Right lobe of liver (tissue), 6 donors: ENCODE measurements at regions not wholly inside any gene's neighbourhood (a gene's known extent, or its start where the extent isn't known, plus 50 kb on each side); places are given as distances from the start of the nearest gene placed in this dataset.

ENCODE experiments used
- ATAC-seq, 4 donors: fragments of 200-7000 bp; cut with Tn5 transposase; one replicate each; pipeline ENCODE4 v1.9.1; 2020; ENCODE audit warnings: mild to moderate bottlenecking in 4 of 4, moderate library complexity in 4 of 4
- DNase-seq, 3 donors: peaks; one replicate each; pipeline ENCODE4 v3.0.0-alpha.2; 2020
- H3K27ac ChIP-seq, 3 donors: fragments of 200-600 bp; one replicate each; pipeline ENCODE4 v1.8.0; 2022
- H3K27me3 ChIP-seq, 2 donors: fragments of 200-600 bp; one replicate each; pipeline ENCODE4 v1.8.0; 2022
- H3K36me3 ChIP-seq, 4 donors: fragments of 200-600 bp; sonication (generic) in 1 of 4; one replicate each; pipeline versions ENCODE4 v1.5.1 to v1.8.0; 2017 to 2022; ENCODE audit warnings: control low read depth in 1 of 4
- H3K4me1 ChIP-seq, 4 donors: fragments of 200-600 bp; sonication (generic) in 1 of 4; one replicate each; pipeline versions ENCODE4 v1.5.1 to v1.8.0; 2017 to 2022; ENCODE audit warnings: control low read depth in 1 of 4
- H3K4me3 ChIP-seq, 3 donors: fragments of 200-600 bp; one replicate each; pipeline ENCODE4 v1.8.0; 2022
- H3K9me3 ChIP-seq, 4 donors: fragments of 200-600 bp; sonication (generic) in 1 of 4; one replicate each; pipeline versions ENCODE4 v1.5.1 to v1.8.0; 2017 to 2022; ENCODE audit warnings: control low read depth in 1 of 4
- POLR2A ChIP-seq: fragments of 450-650 bp; IDR thresholded peaks from one replicate; pipeline ENCODE4 v1.6.1; 2017; ENCODE audit warnings: antibody characterized with exemption, mild to moderate bottlenecking
- WGBS: methylation state at CpG from one replicate; pipeline ENCODE4 v1.1.6; 2018; ENCODE audit warnings: low coverage, low lambda C conversion rate; ENCODE audit not compliant: insufficient coverage; ENCODE audit errors: missing lambda C conversion rate; 5-methylcytosine and 5-hydroxymethylcytosine counted together
- intact Hi-C, 2 donors: fragments of 100-400 bp; cut with DNase I; formaldehyde crosslinking; loops; one replicate each; pipeline versions ENCODE4 v1.11.2 to v1.14.1; 2022
- TF ChIP-seq, protein P1 (sequence below), 4 donors: fragments of 200-600 bp in 3 of 4; fragments of 450-650 bp in 1 of 4; IDR thresholded peaks; one replicate each; pipeline versions ENCODE4 v1.5.1 to v1.8.0; 2016 to 2022; ENCODE audit warnings: antibody characterized with exemption in 4 of 4, mild to moderate bottlenecking in 2 of 4
- donor health status: DM: no; HTN: yes; CAD: no.
- donor health status: DM: no; HTN: no; CAD: no.
- donor health status: DM: no; HTN: no; CAD: no.
- donor health status: DM: no; HTN: yes; CAD: no.
- donor health status: DM: no; HTN: yes; CAD: no.

DNA sequence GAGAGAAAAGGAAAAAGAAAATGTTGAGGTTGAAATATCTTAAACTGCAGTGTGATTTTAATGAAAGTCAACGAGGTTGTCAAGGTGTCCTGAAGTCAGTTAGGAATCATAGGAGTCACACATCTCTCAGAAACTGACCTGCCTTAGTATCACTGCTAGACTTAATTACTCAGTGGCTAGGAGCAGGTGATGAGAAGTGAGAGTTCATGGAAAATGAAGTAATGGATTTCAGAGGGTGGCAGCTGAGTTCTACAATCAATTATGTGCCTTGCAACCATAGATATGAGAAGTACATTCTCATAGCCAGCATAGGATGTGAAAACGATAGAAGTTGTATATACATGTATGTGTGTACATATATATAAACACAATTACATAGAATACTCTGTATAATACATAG, 1269.7 kb downstream of the FSTL5 start:
- Histone ChIP-seq H3K9me3 (no peaks in the 10 kb centered on the region), H3K27ac (no peak overlapping the region), H3K36me3 (no peaks in the 10 kb centered on the region), H3K27me3 (no peaks in the 10 kb centered on the region), H3K4me3 (no peak overlapping the region), H3K4me1 (no peaks in the 10 kb centered on the region)
- TF ChIP-seq POLR2A: no peak
- ATAC-seq (no peak), DNase-seq (no peak)
- intact Hi-C loops: no loop called here
- 41% methylated on average over 2 of the region's 2 CpGs for WGBS

DNA sequence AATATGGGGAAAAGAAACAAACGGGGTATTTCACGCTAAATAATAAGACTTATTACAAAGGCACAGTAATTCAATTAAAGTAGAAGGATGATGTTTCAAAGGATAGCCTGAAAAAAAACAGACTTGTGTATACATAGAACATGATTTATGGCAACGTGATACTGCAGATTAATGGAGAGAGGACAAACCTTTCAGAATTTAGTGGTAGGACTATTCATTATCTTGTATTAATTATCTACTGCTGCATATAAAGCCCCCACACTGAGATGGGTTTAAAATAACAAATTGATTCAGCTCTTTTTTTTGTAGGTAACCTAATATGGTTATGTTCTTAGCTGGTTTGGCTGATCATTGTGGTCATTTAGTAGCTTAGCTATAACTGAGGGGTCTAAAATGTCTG, 1269.0 kb downstream of the FSTL5 start:
- no peak overlapping the region for H3K27ac ChIP-seq
- DNase-seq: no peak
- no peaks in the 10 kb centered on the region for H3K9me3 ChIP-seq
- TF ChIP-seq, protein P1, sequence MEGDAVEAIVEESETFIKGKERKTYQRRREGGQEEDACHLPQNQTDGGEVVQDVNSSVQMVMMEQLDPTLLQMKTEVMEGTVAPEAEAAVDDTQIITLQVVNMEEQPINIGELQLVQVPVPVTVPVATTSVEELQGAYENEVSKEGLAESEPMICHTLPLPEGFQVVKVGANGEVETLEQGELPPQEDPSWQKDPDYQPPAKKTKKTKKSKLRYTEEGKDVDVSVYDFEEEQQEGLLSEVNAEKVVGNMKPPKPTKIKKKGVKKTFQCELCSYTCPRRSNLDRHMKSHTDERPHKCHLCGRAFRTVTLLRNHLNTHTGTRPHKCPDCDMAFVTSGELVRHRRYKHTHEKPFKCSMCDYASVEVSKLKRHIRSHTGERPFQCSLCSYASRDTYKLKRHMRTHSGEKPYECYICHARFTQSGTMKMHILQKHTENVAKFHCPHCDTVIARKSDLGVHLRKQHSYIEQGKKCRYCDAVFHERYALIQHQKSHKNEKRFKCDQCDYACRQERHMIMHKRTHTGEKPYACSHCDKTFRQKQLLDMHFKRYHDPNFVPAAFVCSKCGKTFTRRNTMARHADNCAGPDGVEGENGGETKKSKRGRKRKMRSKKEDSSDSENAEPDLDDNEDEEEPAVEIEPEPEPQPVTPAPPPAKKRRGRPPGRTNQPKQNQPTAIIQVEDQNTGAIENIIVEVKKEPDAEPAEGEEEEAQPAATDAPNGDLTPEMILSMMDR (IDR thresholded peaks at IDR 0.05): no peak
- TF ChIP-seq POLR2A: no peak
- intact Hi-C loops: no loop called here
- 74% methylated on average over 3 of the region's 3 CpGs for WGBS
- no peaks in the 10 kb centered on the region for H3K4me1 ChIP-seq
- no peak overlapping the region for H3K4me3 ChIP-seq
- no peaks in the 10 kb centered on the region for H3K27me3 ChIP-seq
- no peaks in the 10 kb centered on the region for H3K36me3 ChIP-seq
- no peak for ATAC-seq

DNA sequence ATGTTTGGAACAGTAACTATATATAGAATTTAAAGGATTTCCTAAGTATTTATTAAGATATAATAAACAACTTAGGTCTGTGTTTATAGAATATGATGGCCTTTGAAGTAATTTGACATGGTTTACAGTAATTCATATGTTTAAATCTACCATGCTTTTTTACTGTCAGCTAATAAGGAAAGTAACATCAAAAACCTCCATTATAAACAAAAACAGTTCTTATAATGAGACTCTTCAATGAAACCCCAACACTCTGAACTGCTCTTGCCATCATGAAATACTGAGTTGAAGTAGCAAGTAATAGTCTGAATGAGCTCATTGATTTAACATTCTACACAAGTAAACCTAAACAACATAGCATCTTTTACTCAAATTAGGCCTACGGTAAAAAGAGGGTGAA, 1236.5 kb downstream of the FSTL5 start:
- Histone ChIP-seq H3K27ac (no peak overlapping the region), H3K9me3 (no peaks in the 10 kb centered on the region), H3K36me3 (no peaks in the 10 kb centered on the region), H3K27me3 (no peaks in the 10 kb centered on the region), H3K4me3 (no peak overlapping the region), H3K4me1 (no peaks in the 10 kb centered on the region)
- WGBS: 55% methylated on average over 1 of the region's 1 CpG
- TF ChIP-seq, protein P1 (IDR thresholded peaks at IDR 0.05): no peak
- TF ChIP-seq POLR2A: no peak
- ATAC-seq (no peak), DNase-seq (no peak)
- intact Hi-C loops: no loop called here

DNA sequence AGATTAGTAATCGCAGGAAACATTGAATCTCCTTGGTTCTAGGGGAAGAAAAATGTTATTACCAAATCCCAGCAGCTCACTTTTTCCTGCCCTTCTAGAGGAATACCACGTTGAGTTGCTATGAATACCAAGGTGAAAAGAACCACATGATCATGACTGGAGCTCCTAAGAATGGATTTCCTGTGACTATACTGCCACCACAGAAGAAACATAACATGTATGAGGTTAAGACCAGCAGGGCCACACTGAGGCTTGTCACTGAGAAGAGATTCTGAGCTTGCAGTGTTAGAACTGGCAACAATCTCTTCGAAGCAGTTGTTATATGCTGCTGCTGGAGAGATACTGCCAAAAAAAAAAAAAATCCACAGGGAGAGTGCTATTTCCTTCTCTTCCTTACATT, 1235.3 kb downstream of the FSTL5 start:
- TF ChIP-seq, protein P1 (IDR thresholded peaks at IDR 0.05): no peak
- no peak for TF ChIP-seq POLR2A
- Histone ChIP-seq H3K27me3 (no peaks in the 10 kb centered on the region), H3K27ac (no peak overlapping the region), H3K9me3 (no peaks in the 10 kb centered on the region), H3K4me1 (no peaks in the 10 kb centered on the region), H3K4me3 (no peak overlapping the region), H3K36me3 (no peaks in the 10 kb centered on the region)
- 50% methylated on average over 3 of the region's 3 CpGs for WGBS
- ATAC-seq (no peak), DNase-seq (no peak)
- intact Hi-C loops: no loop called here

DNA sequence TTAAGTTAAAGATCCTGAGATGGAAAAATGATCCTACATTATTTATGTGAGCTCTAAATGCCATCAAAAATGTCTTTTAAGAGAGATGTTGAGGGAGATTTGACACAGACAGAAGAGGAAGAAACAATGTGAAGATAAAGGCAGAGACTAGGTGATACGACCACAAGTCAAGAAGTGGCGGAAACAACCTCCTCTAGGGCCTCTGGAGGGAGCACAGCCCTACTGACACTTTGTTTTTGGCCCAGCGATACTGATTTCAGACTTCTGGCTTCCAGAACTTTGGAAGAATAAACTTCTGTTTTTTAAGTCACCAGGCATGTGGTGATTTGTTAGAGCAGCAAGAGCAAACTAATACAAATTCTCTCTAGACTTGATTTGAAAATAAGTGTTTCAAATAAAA, 1216.1 kb downstream of the FSTL5 start:
- H3K4me3 ChIP-seq: no peak overlapping the region
- intact Hi-C loops: no loop called here
- H3K27ac ChIP-seq: no peak overlapping the region
- no peaks in the 10 kb centered on the region for H3K36me3 ChIP-seq
- no peak for TF ChIP-seq POLR2A
- TF ChIP-seq, protein P1 (IDR thresholded peaks at IDR 0.05): no peak
- no peaks in the 10 kb centered on the region for H3K4me1 ChIP-seq
- H3K27me3 ChIP-seq: no peaks in the 10 kb centered on the region
- ATAC-seq: no peak
- DNase-seq: no peak
- H3K9me3 ChIP-seq: no peaks in the 10 kb centered on the region
- 48% methylated on average over 3 of the region's 3 CpGs for WGBS
